Ishikawa (cell line): ENCODE measurements at regions not wholly inside any gene's neighbourhood (a gene's known extent, or its start where the extent isn't known, plus 50 kb on each side); places are given as distances from the start of the nearest gene placed in this dataset.

ENCODE experiments used
- CEBPB ChIP-seq: IDR thresholded peaks from 2 replicates; pipeline ENCODE4 v1.6.1; 2012
- CREB1 ChIP-seq: IDR thresholded peaks from 2 replicates; pipeline ENCODE4 v1.6.1; 2012; ENCODE audit warnings: low read depth
- EGR1 ChIP-seq: IDR thresholded peaks from 2 replicates; pipeline ENCODE4 v1.6.1; 2012
- EP300 ChIP-seq: IDR thresholded peaks from 2 replicates; pipeline ENCODE4 v1.6.1; 2012; ENCODE audit warnings: borderline replicate concordance
- FOXM1 ChIP-seq: IDR thresholded peaks from 2 replicates; pipeline ENCODE4 v1.6.1; 2012; ENCODE audit warnings: low read depth, borderline replicate concordance
- MAX ChIP-seq: IDR thresholded peaks from 2 replicates; pipeline ENCODE4 v1.6.1; 2012
- NFIC ChIP-seq: IDR thresholded peaks from 2 replicates; pipeline ENCODE4 v1.6.1; 2012
- RAD21 ChIP-seq: IDR thresholded peaks from 2 replicates; pipeline ENCODE4 v1.6.1; 2012; ENCODE audit warnings: low read depth
- REST ChIP-seq: IDR thresholded peaks from 2 replicates; pipeline ENCODE4 v1.6.1; 2012; ENCODE audit warnings: low read depth, mild to moderate bottlenecking
- TAF1 ChIP-seq: IDR thresholded peaks from 2 replicates; pipeline ENCODE4 v1.6.1; 2012; ENCODE audit warnings: low read depth, mild to moderate bottlenecking
- TCF12 ChIP-seq: IDR thresholded peaks from 2 replicates; pipeline ENCODE4 v1.6.1; 2012; ENCODE audit warnings: low read depth
- TEAD4 ChIP-seq: IDR thresholded peaks from 2 replicates; pipeline ENCODE4 v1.6.1; 2012
- YY1 ChIP-seq: IDR thresholded peaks from 2 replicates; pipeline ENCODE4 v1.6.1; 2012; ENCODE audit warnings: low read depth
- ZBTB7A ChIP-seq: IDR thresholded peaks from 2 replicates; pipeline ENCODE4 v1.6.1; 2012; ENCODE audit warnings: low read depth

- TF ChIP-seq RAD21 = no peak
- no peak for TF ChIP-seq CREB1
- TF ChIP-seq TAF1 = no peak
- TF ChIP-seq MAX = no peak
- no peak for TF ChIP-seq TCF12
- TF ChIP-seq CEBPB = no peak
- TF ChIP-seq REST = no peak
- no peak for TF ChIP-seq EP300
- no peak for TF ChIP-seq ZBTB7A
- no peak for TF ChIP-seq TEAD4
- TF ChIP-seq FOXM1 = no peak
- no peak for TF ChIP-seq YY1
- no peak for TF ChIP-seq EGR1
- TF ChIP-seq NFIC = no peak
Observed at GRCh38 chr18:39886136-39886535, 2068.9 kb upstream of the PIK3C3 start.
